H9 (cell line): ENCODE measurements at regions not wholly inside any gene's neighbourhood (a gene's known extent, or its start where the extent isn't known, plus 50 kb on each side); places are given as distances from the start of the nearest gene placed in this dataset.

Source experiments
- DNase-seq: peaks from one replicate; pipeline ENCODE4 v3.0.0-alpha.2; 2017
- H2AFZ ChIP-seq: one replicate; pipeline ENCODE4 v1.6.1; 2013; ENCODE audit warnings: mild to moderate bottlenecking, low read length, control low read depth, moderate library complexity
- H2AK5ac ChIP-seq: 2 replicates; pipeline ENCODE4 v1.6.1; 2013; ENCODE audit warnings: low read length, control low read depth, mixed read lengths; ENCODE audit not compliant: insufficient read length
- H2BK120ac ChIP-seq: one replicate; pipeline ENCODE4 v1.6.1; 2013; ENCODE audit warnings: low read depth, mild to moderate bottlenecking, low read length, control low read depth, inconsistent platforms; ENCODE audit not compliant: poor library complexity, severe bottlenecking
- H2BK12ac ChIP-seq: 2 replicates; pipeline ENCODE4 v1.6.1; 2013; ENCODE audit warnings: low read length, control low read depth, mixed read lengths, low read depth; ENCODE audit not compliant: insufficient read length
- H2BK15ac ChIP-seq: 2 replicates; pipeline ENCODE4 v1.6.1; 2013; ENCODE audit warnings: low read depth, low read length, control low read depth
- H2BK20ac ChIP-seq: one replicate; pipeline ENCODE4 v1.6.1; 2013; ENCODE audit warnings: low read depth, mild to moderate bottlenecking, low read length, control low read depth, inconsistent platforms; ENCODE audit not compliant: poor library complexity, severe bottlenecking
- H2BK5ac ChIP-seq: 2 replicates; pipeline ENCODE4 v1.6.1; 2013; ENCODE audit warnings: low read length, control low read depth, mixed read lengths; ENCODE audit not compliant: insufficient read length
- H3K14ac ChIP-seq: 2 replicates; pipeline ENCODE4 v1.6.1; 2013; ENCODE audit warnings: low read length, control low read depth; ENCODE audit not compliant: insufficient read depth
- H3K18ac ChIP-seq: 2 replicates; pipeline ENCODE4 v1.6.1; 2013; ENCODE audit warnings: low read depth, mild to moderate bottlenecking, mixed read lengths, low read length, control low read depth; ENCODE audit not compliant: insufficient read length
- H3K23ac ChIP-seq: 2 replicates; pipeline ENCODE4 v1.6.1; 2013; ENCODE audit warnings: low read length, control low read depth, mixed read lengths, low read depth; ENCODE audit not compliant: insufficient read length
- H3K23me2 ChIP-seq: 2 replicates; pipeline ENCODE4 v1.6.1; 2013; ENCODE audit warnings: low read depth, mild to moderate bottlenecking, mixed read lengths, low read length, control low read depth; ENCODE audit not compliant: insufficient read length, poor library complexity, severe bottlenecking
- H3K27ac ChIP-seq: 2 replicates; pipeline ENCODE4 v1.5.1; 2013; ENCODE audit warnings: low read length, control low read depth, mixed read lengths, low read depth; ENCODE audit not compliant: insufficient read length
- H3K27me3 ChIP-seq: 2 replicates; pipeline ENCODE4 v1.6.1; 2013; ENCODE audit warnings: low read length, control low read depth, inconsistent platforms; ENCODE audit not compliant: insufficient read depth
- H3K4ac ChIP-seq: 2 replicates; pipeline ENCODE4 v1.6.1; 2013; ENCODE audit warnings: low read depth, mild to moderate bottlenecking, control low read depth, inconsistent platforms, low read length, moderate library complexity
- H3K4me1 ChIP-seq: 2 replicates; pipeline ENCODE4 v1.6.1; 2013; ENCODE audit warnings: low read length, control low read depth, inconsistent platforms; ENCODE audit not compliant: insufficient read depth
- H3K4me2 ChIP-seq: 2 replicates; pipeline ENCODE4 v1.6.1; 2013; ENCODE audit warnings: low read length, control low read depth, mixed read lengths; ENCODE audit not compliant: insufficient read length, insufficient read depth
- H3K56ac ChIP-seq: 2 replicates; pipeline ENCODE4 v1.6.1; 2013; ENCODE audit warnings: low read depth, mild to moderate bottlenecking, mixed read lengths, low read length, control low read depth; ENCODE audit not compliant: insufficient read length
- H3K79me1 ChIP-seq: 2 replicates; pipeline ENCODE4 v1.6.1; 2013; ENCODE audit warnings: low read depth, mild to moderate bottlenecking, moderate library complexity, low read length, control low read depth, inconsistent platforms; ENCODE audit not compliant: insufficient read depth, poor library complexity, severe bottlenecking
- H3K79me2 ChIP-seq: 2 replicates; pipeline ENCODE4 v1.6.1; 2013; ENCODE audit warnings: low read length, control low read depth, inconsistent platforms; ENCODE audit not compliant: insufficient read depth
- H3K9ac ChIP-seq: 2 replicates; pipeline ENCODE4 v1.6.1; 2013; ENCODE audit warnings: low read length, control low read depth, mixed read lengths; ENCODE audit not compliant: insufficient read length; ENCODE audit errors: extremely low read depth
- H3K9me3 ChIP-seq: one replicate; pipeline ENCODE4 v1.6.1; 2013; ENCODE audit warnings: low read depth, low read length, inconsistent platforms; ENCODE audit not compliant: control insufficient read depth
- H3T11ph ChIP-seq: one replicate; pipeline ENCODE4 v1.6.1; 2013; ENCODE audit warnings: mild to moderate bottlenecking, low read length, control low read depth, inconsistent platforms
- H4K20me1 ChIP-seq: one replicate; pipeline ENCODE4 v1.6.1; 2013; ENCODE audit not compliant: control insufficient read depth, insufficient read length, insufficient read depth
- H4K5ac ChIP-seq: 2 replicates; pipeline ENCODE4 v1.6.1; 2013; ENCODE audit warnings: low read depth, mild to moderate bottlenecking, mixed read lengths, low read length, control low read depth; ENCODE audit not compliant: insufficient read length
- H4K8ac ChIP-seq: replicated peaks from 2 replicates; pipeline ENCODE4 v1.6.1; 2013; ENCODE audit warnings: low read length, control low read depth, mixed read lengths, low read depth; ENCODE audit not compliant: insufficient read length
- H4K91ac ChIP-seq: 2 replicates; pipeline ENCODE4 v1.6.1; 2013; ENCODE audit warnings: low read depth, mild to moderate bottlenecking, moderate library complexity, mixed read lengths, low read length, control low read depth; ENCODE audit not compliant: insufficient read length
- H3K27ac Mint-ChIP-seq, 3 experiments: 2 replicates in 2 of 3; 3 replicates in 1 of 3; pipeline ENCODE4 v1.8.0; 2020 to 2021; ENCODE audit warnings: mixed read lengths in 3 of 3, mild to moderate bottlenecking in 1 of 3, moderate library complexity in 1 of 3
- H3K27me3 Mint-ChIP-seq: 2 replicates; pipeline ENCODE4 v1.8.0; 2021; ENCODE audit warnings: low read depth, mild to moderate bottlenecking, moderate library complexity, mixed read lengths
- H3K36me3 Mint-ChIP-seq, 3 experiments: 2 replicates in 2 of 3; 3 replicates in 1 of 3; pipeline ENCODE4 v1.8.0; 2020 to 2021; ENCODE audit warnings: low read depth in 3 of 3, mixed read lengths in 3 of 3; ENCODE audit not compliant: insufficient read depth in 1 of 3
- H3K4me1 Mint-ChIP-seq, 2 experiments: 2 replicates each; pipeline ENCODE4 v1.8.0; 2020; ENCODE audit warnings: mixed read lengths in 2 of 2
- H3K4me3 Mint-ChIP-seq, 2 experiments: 2 replicates in 1 of 2; 3 replicates in 1 of 2; pipeline ENCODE4 v1.8.0; 2020 to 2021; ENCODE audit warnings: mild to moderate bottlenecking in 2 of 2, mixed read lengths in 2 of 2, moderate library complexity in 1 of 2
- H3K9me3 Mint-ChIP-seq, 2 experiments: 2 replicates in 1 of 2; 3 replicates in 1 of 2; pipeline ENCODE4 v1.8.0; 2020; ENCODE audit warnings: mild to moderate bottlenecking in 2 of 2, mixed read lengths in 2 of 2, moderate library complexity in 1 of 2
- CTCF ChIP-seq: fragments of 200-600 bp; sonication (generic); conservative IDR thresholded peaks from 3 replicates; pipeline ENCODE4 v1.8.0; 2021; ENCODE audit warnings: antibody characterized with exemption, mild to moderate bottlenecking
- WGBS: extraction: QIAGEN DNeasy Blood & Tissue Kit; methylation state at CpG from one replicate; pipeline ENCODE4 v1.1.7; 2013; ENCODE audit warnings: missing lambda C conversion rate, low lambda C conversion rate, mixed read lengths; ENCODE audit not compliant: insufficient read length; ENCODE audit errors: extremely low coverage; 5-methylcytosine and 5-hydroxymethylcytosine counted together

GRCh38 chr2:236403811-236404210 lies 139.6 kb upstream of the ASB18 start:
- H3K36me3 Mint-ChIP-seq = peaks cover 0 to 3% (median 0%) of the 10 kb centered on the region in 3 experiments; a peak in 1 of 7 replicates
- peak overlapping the region in 1 of 3 experiments; percentile 30; a peak in 1 of 7 replicates for H3K27ac Mint-ChIP-seq

More at GRCh38 chr2:236403811-236404210, 139.6 kb upstream of the ASB18 start:
- no peaks in the 10 kb centered on the region; the same call in 1 of the 2 replicates for H3K4me1 ChIP-seq
- H3K23me2 ChIP-seq = no peaks in the 10 kb centered on the region
- H2BK15ac ChIP-seq = no peak overlapping the region
- Mint-ChIP-seq H3K4me3 (no peak overlapping the region), H3K9me3 (peaks cover 3 to 4% of the 10 kb centered on the region in 2 experiments; a peak in 3 of 5 replicates), H3K27me3 (no peaks in the 10 kb centered on the region), H3K4me1 (peaks cover 24% of the 10 kb centered on the region in 2 experiments)
- peaks cover 5% of the 10 kb centered on the region for H3K9me3 ChIP-seq
- H2AFZ ChIP-seq = no peak overlapping the region
- no peak overlapping the region for H2AK5ac ChIP-seq
- no peak overlapping the region for H4K5ac ChIP-seq
- H2BK12ac ChIP-seq = no peak overlapping the region
- H4K20me1 ChIP-seq = no peaks in the 10 kb centered on the region
- H3K56ac ChIP-seq = no peak overlapping the region
- no peak for TF ChIP-seq CTCF
- no peak overlapping the region for H3K4me2 ChIP-seq
- no peak overlapping the region for H3K9ac ChIP-seq
- no peaks in the 10 kb centered on the region for H3K27me3 ChIP-seq
- H3K23ac ChIP-seq = no peak overlapping the region
- H3K18ac ChIP-seq = no peak overlapping the region
- no peak overlapping the region for H3K4ac ChIP-seq
- H3K79me1 ChIP-seq = no peaks in the 10 kb centered on the region
- no peak overlapping the region for H3T11ph ChIP-seq
- H2BK5ac ChIP-seq = no peak overlapping the region
- H3K79me2 ChIP-seq = no peaks in the 10 kb centered on the region
- H4K8ac ChIP-seq = no peak overlapping the region
- H3K14ac ChIP-seq = no peak overlapping the region; the same call in 1 of the 2 replicates
- no CpG with 5 or more reads among the region's 10 CpGs for WGBS
- H3K27ac ChIP-seq = no peak overlapping the region
- no peak for DNase-seq
- H2BK120ac ChIP-seq = no peak overlapping the region
- H2BK20ac ChIP-seq = no peak overlapping the region
- H4K91ac ChIP-seq = no peak overlapping the region
